22Rv1 (cell line): ENCODE measurements at regions not wholly inside any gene's neighbourhood (a gene's known extent, or its start where the extent isn't known, plus 50 kb on each side); places are given as distances from the start of the nearest gene placed in this dataset.
"Not testable (repeated sequence)": the region's sequence is repeated elsewhere in the genome, so short reads cannot be mapped to it uniquely, and the experiment has no call there.

Experiments
- ZFX ChIP-seq: fragments of 450-650 bp; IDR thresholded peaks from 2 replicates; pipeline ENCODE4 v1.6.1; 2017; ENCODE audit warnings: antibody characterized with exemption, borderline replicate concordance
- TF ChIP-seq, protein P1 (sequence below): fragments of 450-650 bp; IDR thresholded peaks from 2 replicates; pipeline ENCODE4 v1.5.1; 2017; ENCODE audit warnings: mild to moderate bottlenecking

GRCh38 chr1:116298213-116298579 lies 74.8 kb upstream of the ATP1A1 start:
- TF ChIP-seq, protein P1, sequence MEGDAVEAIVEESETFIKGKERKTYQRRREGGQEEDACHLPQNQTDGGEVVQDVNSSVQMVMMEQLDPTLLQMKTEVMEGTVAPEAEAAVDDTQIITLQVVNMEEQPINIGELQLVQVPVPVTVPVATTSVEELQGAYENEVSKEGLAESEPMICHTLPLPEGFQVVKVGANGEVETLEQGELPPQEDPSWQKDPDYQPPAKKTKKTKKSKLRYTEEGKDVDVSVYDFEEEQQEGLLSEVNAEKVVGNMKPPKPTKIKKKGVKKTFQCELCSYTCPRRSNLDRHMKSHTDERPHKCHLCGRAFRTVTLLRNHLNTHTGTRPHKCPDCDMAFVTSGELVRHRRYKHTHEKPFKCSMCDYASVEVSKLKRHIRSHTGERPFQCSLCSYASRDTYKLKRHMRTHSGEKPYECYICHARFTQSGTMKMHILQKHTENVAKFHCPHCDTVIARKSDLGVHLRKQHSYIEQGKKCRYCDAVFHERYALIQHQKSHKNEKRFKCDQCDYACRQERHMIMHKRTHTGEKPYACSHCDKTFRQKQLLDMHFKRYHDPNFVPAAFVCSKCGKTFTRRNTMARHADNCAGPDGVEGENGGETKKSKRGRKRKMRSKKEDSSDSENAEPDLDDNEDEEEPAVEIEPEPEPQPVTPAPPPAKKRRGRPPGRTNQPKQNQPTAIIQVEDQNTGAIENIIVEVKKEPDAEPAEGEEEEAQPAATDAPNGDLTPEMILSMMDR = not testable (repeated sequence)
- not testable (repeated sequence) for TF ChIP-seq ZFX
